IMR-90 (cell line): ENCODE measurements at regions not wholly inside any gene's neighbourhood (a gene's known extent, or its start where the extent isn't known, plus 50 kb on each side); places are given as distances from the start of the nearest gene placed in this dataset.

ENCODE experiments used
- ATAC-seq: fragments of 200-7000 bp; cut with Tn5 transposase; 2 replicates; pipeline ENCODE4 v1.9.1; 2020; ENCODE audit warnings: low read depth, mild to moderate bottlenecking, moderate library complexity
- BruUV-seq: library from RNA; stranded (reverse); fragments of 400-500 nt; replicated peaks from 2 replicates; lab custom pipeline; 2021; lab: Mats Ljungman, UMichigan
- CTCF ChIA-PET: fragments of 300-600 bp; formaldehyde crosslinking; extraction: SDS; loops from one replicate; lab custom pipeline; 2021; ENCODE audit warnings: antibody characterized with exemption; lab: Yijun Ruan, JAX
- POLR2A ChIA-PET: fragments of 300-600 bp; sonication (Branson Sonifier 250); formaldehyde crosslinking; loops from one replicate; lab custom pipeline; 2022; ENCODE audit warnings: antibody characterized with exemption; ENCODE audit not compliant: unreplicated experiment; lab: Charles Lee
- DNase-seq: peaks from one replicate; pipeline ENCODE4 v3.0.0; 2013
- H2AFZ ChIP-seq: replicated peaks from 2 replicates; pipeline ENCODE3; 2013; ENCODE audit warnings: low read length, mild to moderate bottlenecking; ENCODE audit not compliant: poor library complexity
- H2AK5ac ChIP-seq: 2 replicates; pipeline ENCODE4 v1.6.1; 2013; ENCODE audit warnings: low read depth, low read length, inconsistent platforms
- H2AK9ac ChIP-seq: replicated peaks from 2 replicates; pipeline ENCODE3; 2013; ENCODE audit warnings: mild to moderate bottlenecking, low read depth, low read length, moderate library complexity; ENCODE audit not compliant: poor library complexity
- H2BK120ac ChIP-seq: 2 replicates; pipeline ENCODE4 v1.6.1; 2013; ENCODE audit warnings: low read depth, low read length, inconsistent platforms
- H2BK15ac ChIP-seq: 3 replicates; pipeline ENCODE4 v1.6.1; 2013; ENCODE audit warnings: low read depth, low read length, inconsistent platforms
- H2BK20ac ChIP-seq: 2 replicates; pipeline ENCODE4 v1.6.1; 2013; ENCODE audit warnings: low read depth, mild to moderate bottlenecking, inconsistent platforms, low read length, moderate library complexity
- H2BK5ac ChIP-seq: 2 replicates; pipeline ENCODE4 v1.6.1; 2013; ENCODE audit warnings: mild to moderate bottlenecking, low read depth, low read length, inconsistent platforms; ENCODE audit not compliant: poor library complexity, severe bottlenecking
- H3K14ac ChIP-seq: replicated peaks from 2 replicates; pipeline ENCODE4 v1.6.1; 2013; ENCODE audit warnings: low read depth, low read length, inconsistent platforms
- H3K18ac ChIP-seq: 2 replicates; pipeline ENCODE4 v1.6.1; 2013; ENCODE audit warnings: low read depth, low read length, control low read depth
- H3K23ac ChIP-seq: 2 replicates; pipeline ENCODE4 v1.6.1; 2013; ENCODE audit warnings: low read depth, low read length, inconsistent platforms
- H3K27ac ChIP-seq: 2 replicates; pipeline ENCODE4 v1.5.1; 2013; ENCODE audit warnings: mild to moderate bottlenecking, control low read depth, low read length; ENCODE audit not compliant: insufficient read depth
- H3K27me3 ChIP-seq: 2 replicates; pipeline ENCODE4 v1.6.1; 2013; ENCODE audit warnings: low read length; ENCODE audit not compliant: control insufficient read depth, insufficient read depth
- H3K36me3 ChIP-seq: 2 replicates; pipeline ENCODE4 v1.6.1; 2013; ENCODE audit warnings: low read length, mixed read lengths; ENCODE audit not compliant: control insufficient read depth, insufficient read depth
- H3K4ac ChIP-seq: 2 replicates; pipeline ENCODE4 v1.6.1; 2013; ENCODE audit warnings: low read depth, low read length, inconsistent platforms
- H3K4me1 ChIP-seq: 2 replicates; pipeline ENCODE4 v1.6.1; 2013; ENCODE audit warnings: low read length, mixed read lengths; ENCODE audit not compliant: control insufficient read depth, insufficient read depth
- H3K4me2 ChIP-seq: 2 replicates; pipeline ENCODE4 v1.6.1; 2013; ENCODE audit warnings: low read depth, mild to moderate bottlenecking, control low read depth, low read length, moderate library complexity
- H3K4me3 ChIP-seq: 2 replicates; pipeline ENCODE4 v1.5.1; 2013; ENCODE audit warnings: low read depth, mild to moderate bottlenecking, control low read depth, low read length, moderate library complexity; ENCODE audit not compliant: insufficient read depth
- H3K56ac ChIP-seq: 2 replicates; pipeline ENCODE4 v1.6.1; 2013; ENCODE audit warnings: low read length, inconsistent platforms; ENCODE audit not compliant: insufficient read depth; ENCODE audit errors: extremely low read depth
- H3K79me1 ChIP-seq, 2 experiments: 2 replicates each; pipeline ENCODE4 v1.6.1; 2013; ENCODE audit warnings: low read length in 2 of 2, inconsistent platforms in 1 of 2, low read depth in 1 of 2
- H3K9ac ChIP-seq: 2 replicates; pipeline ENCODE4 v1.6.1; 2013; ENCODE audit warnings: low read depth, low read length, control low read depth
- H3K9me1 ChIP-seq: 2 replicates; pipeline ENCODE4 v1.6.1; 2013; ENCODE audit warnings: low read length, inconsistent platforms; ENCODE audit not compliant: insufficient read depth
- H3K9me3 ChIP-seq: 2 replicates; pipeline ENCODE4 v1.6.1; 2013; ENCODE audit warnings: low read length; ENCODE audit not compliant: control insufficient read depth, insufficient read depth
- H4K20me1 ChIP-seq: 2 replicates; pipeline ENCODE4 v1.6.1; 2013; ENCODE audit warnings: low read length, inconsistent platforms; ENCODE audit not compliant: insufficient read depth
- H4K5ac ChIP-seq: 2 replicates; pipeline ENCODE4 v1.6.1; 2013; ENCODE audit warnings: mild to moderate bottlenecking, low read depth, low read length, control low read depth
- H4K8ac ChIP-seq, 2 experiments: 2 replicates each; pipeline ENCODE4 v1.6.1; 2013; ENCODE audit warnings: low read depth in 2 of 2, low read length in 2 of 2, control low read depth in 1 of 2, inconsistent platforms in 1 of 2
- H4K91ac ChIP-seq: 2 replicates; pipeline ENCODE4 v1.6.1; 2013; ENCODE audit warnings: low read depth, low read length, inconsistent platforms; ENCODE audit not compliant: insufficient read depth
- BHLHE40 ChIP-seq: fragments of 150-350 bp; IDR thresholded peaks from 2 replicates; pipeline ENCODE4 v1.6.1; 2016; ENCODE audit warnings: mild to moderate bottlenecking, low read depth, low read length
- CEBPB ChIP-seq: IDR thresholded peaks from 2 replicates; pipeline ENCODE4 v1.6.1; 2012; ENCODE audit warnings: low read depth, low read length, improper control_type of control experiment
- CHD1 ChIP-seq: IDR thresholded peaks from 2 replicates; pipeline ENCODE4 v1.6.1; 2012; ENCODE audit warnings: low read depth, low read length, improper control_type of control experiment
- FOS ChIP-seq: fragments of 150-350 bp; IDR thresholded peaks from 2 replicates; pipeline ENCODE4 v1.6.1; 2016; ENCODE audit warnings: low read depth, low read length
- MAFK ChIP-seq: IDR thresholded peaks from 2 replicates; pipeline ENCODE4 v1.6.1; 2012; ENCODE audit warnings: low read depth, low read length, improper control_type of control experiment
- MAZ ChIP-seq: IDR thresholded peaks from 2 replicates; pipeline ENCODE4 v1.6.1; 2012; ENCODE audit warnings: low read depth, mild to moderate bottlenecking, low read length, improper control_type of control experiment, moderate library complexity, borderline replicate concordance
- MXI1 ChIP-seq: IDR thresholded peaks from 2 replicates; pipeline ENCODE4 v1.6.1; 2012; ENCODE audit warnings: low read depth, mild to moderate bottlenecking, low read length, moderate library complexity, borderline replicate concordance
- NFE2L2 ChIP-seq: fragments of 150-350 bp; IDR thresholded peaks from 2 replicates; pipeline ENCODE4 v1.6.1; 2016; ENCODE audit warnings: low read depth, mild to moderate bottlenecking, low read length
- POLR2A ChIP-seq: IDR thresholded peaks from 2 replicates; pipeline ENCODE4 v1.6.1; 2012; ENCODE audit warnings: mild to moderate bottlenecking, low read depth, low read length
- RAD21 ChIP-seq: IDR thresholded peaks from 2 replicates; pipeline ENCODE4 v1.6.1; 2012; ENCODE audit warnings: low read length, improper control_type of control experiment
- RCOR1 ChIP-seq: IDR thresholded peaks from 2 replicates; pipeline ENCODE4 v1.6.1; 2012; ENCODE audit warnings: mild to moderate bottlenecking, low read length, improper control_type of control experiment; ENCODE audit not compliant: insufficient replicate concordance
- RFX5 ChIP-seq: IDR thresholded peaks from 2 replicates; pipeline ENCODE4 v1.8.0; 2012; ENCODE audit warnings: low read depth, mild to moderate bottlenecking, low read length, moderate library complexity
- SMC3 ChIP-seq: fragments of 150-350 bp; IDR thresholded peaks from 2 replicates; pipeline ENCODE4 v1.6.1; 2016; ENCODE audit warnings: low read depth, mild to moderate bottlenecking, antibody characterized with exemption, low read length, moderate library complexity
- WGBS, 2 experiments: methylation state at CpG; one replicate each; pipeline versions ENCODE4 v1.1.5 to v1.1.7; 2013; ENCODE audit warnings: missing lambda C conversion rate in 2 of 2; ENCODE audit not compliant: insufficient read length in 1 of 2; ENCODE audit errors: extremely low coverage in 2 of 2; 5-methylcytosine and 5-hydroxymethylcytosine counted together
- dilution Hi-C: fragments of 300-500 bp; cut with HindIII; formaldehyde crosslinking; loops from one replicate; pipeline ENCODE4 v1.14.3; 2018; ENCODE audit warnings: low sequenced_read_pairs; ENCODE audit not compliant: unreplicated experiment
- in situ Hi-C: fragments of 300-500 bp; cut with MboI; formaldehyde crosslinking; loops from 3 replicates; pipeline ENCODE4 v1.14.3; 2019; ENCODE audit warnings: low sequenced_read_pairs, inconsistent platforms, mixed read lengths
- intact Hi-C: fragments of 100-400 bp; cut with micrococcal nuclease; formaldehyde crosslinking; loops from 2 replicates; pipeline ENCODE4 v1.10.0; 2022
- TF ChIP-seq, protein P1 (sequence below): fragments of 150-350 bp; IDR thresholded peaks from 2 replicates; pipeline ENCODE4 v1.6.1; 2016; ENCODE audit warnings: low read depth, mild to moderate bottlenecking, low read length, moderate library complexity, borderline replicate concordance
- TF ChIP-seq, protein P2 (sequence below): conservative IDR thresholded peaks from 2 replicates; pipeline ENCODE4 v1.5.1; 2012; ENCODE audit warnings: mild to moderate bottlenecking, low read depth, low read length, improper control_type of control experiment
- TF ChIP-seq, protein P3 (sequence below): fragments of 150-350 bp; IDR thresholded peaks from 2 replicates; pipeline ENCODE4 v1.6.1; 2017; ENCODE audit warnings: mild to moderate bottlenecking, antibody characterized with exemption, low read length, low read depth

GRCh38 chr18:43534511-43534910 lies 257.2 kb upstream of the SYT4 start:
- no peak overlapping the region for H2BK15ac ChIP-seq
- H2AFZ ChIP-seq: no peak overlapping the region
- no peak overlapping the region for H2BK120ac ChIP-seq
- DNase-seq: no peak
- BruUV-seq: no TSS peak
- H4K5ac ChIP-seq: no peak overlapping the region
- no peaks in the 10 kb centered on the region for H4K20me1 ChIP-seq
- TF ChIP-seq SMC3 (no peak), NFE2L2 (no peak), MAFK (no peak), BHLHE40 (no peak), RAD21 (no peak), MXI1 (no peak), RFX5 (no peak), POLR2A (no peak), CEBPB (no peak), FOS (no peak), CHD1 (no peak), MAZ (no peak), RCOR1 (no peak)
- TF ChIP-seq, protein P1, sequence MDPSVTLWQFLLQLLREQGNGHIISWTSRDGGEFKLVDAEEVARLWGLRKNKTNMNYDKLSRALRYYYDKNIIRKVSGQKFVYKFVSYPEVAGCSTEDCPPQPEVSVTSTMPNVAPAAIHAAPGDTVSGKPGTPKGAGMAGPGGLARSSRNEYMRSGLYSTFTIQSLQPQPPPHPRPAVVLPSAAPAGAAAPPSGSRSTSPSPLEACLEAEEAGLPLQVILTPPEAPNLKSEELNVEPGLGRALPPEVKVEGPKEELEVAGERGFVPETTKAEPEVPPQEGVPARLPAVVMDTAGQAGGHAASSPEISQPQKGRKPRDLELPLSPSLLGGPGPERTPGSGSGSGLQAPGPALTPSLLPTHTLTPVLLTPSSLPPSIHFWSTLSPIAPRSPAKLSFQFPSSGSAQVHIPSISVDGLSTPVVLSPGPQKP: no peak
- TF ChIP-seq, protein P2, sequence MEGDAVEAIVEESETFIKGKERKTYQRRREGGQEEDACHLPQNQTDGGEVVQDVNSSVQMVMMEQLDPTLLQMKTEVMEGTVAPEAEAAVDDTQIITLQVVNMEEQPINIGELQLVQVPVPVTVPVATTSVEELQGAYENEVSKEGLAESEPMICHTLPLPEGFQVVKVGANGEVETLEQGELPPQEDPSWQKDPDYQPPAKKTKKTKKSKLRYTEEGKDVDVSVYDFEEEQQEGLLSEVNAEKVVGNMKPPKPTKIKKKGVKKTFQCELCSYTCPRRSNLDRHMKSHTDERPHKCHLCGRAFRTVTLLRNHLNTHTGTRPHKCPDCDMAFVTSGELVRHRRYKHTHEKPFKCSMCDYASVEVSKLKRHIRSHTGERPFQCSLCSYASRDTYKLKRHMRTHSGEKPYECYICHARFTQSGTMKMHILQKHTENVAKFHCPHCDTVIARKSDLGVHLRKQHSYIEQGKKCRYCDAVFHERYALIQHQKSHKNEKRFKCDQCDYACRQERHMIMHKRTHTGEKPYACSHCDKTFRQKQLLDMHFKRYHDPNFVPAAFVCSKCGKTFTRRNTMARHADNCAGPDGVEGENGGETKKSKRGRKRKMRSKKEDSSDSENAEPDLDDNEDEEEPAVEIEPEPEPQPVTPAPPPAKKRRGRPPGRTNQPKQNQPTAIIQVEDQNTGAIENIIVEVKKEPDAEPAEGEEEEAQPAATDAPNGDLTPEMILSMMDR: no peak
- TF ChIP-seq, protein P3, sequence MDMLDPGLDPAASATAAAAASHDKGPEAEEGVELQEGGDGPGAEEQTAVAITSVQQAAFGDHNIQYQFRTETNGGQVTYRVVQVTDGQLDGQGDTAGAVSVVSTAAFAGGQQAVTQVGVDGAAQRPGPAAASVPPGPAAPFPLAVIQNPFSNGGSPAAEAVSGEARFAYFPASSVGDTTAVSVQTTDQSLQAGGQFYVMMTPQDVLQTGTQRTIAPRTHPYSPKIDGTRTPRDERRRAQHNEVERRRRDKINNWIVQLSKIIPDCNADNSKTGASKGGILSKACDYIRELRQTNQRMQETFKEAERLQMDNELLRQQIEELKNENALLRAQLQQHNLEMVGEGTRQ: no peak
- no peaks in the 10 kb centered on the region for H3K9me3 ChIP-seq
- no peaks in the 10 kb centered on the region for H3K9me1 ChIP-seq
- POLR2A ChIA-PET: no interaction called here
- no peak overlapping the region for H3K14ac ChIP-seq
- no peaks in the 10 kb centered on the region for H3K36me3 ChIP-seq
- in situ Hi-C loops: no loop called here
- no peak overlapping the region for H2AK5ac ChIP-seq
- ATAC-seq: no peak
- H3K4me2 ChIP-seq: no peak overlapping the region
- H3K56ac ChIP-seq: no peak overlapping the region
- CTCF ChIA-PET: no interaction called here
- no peak overlapping the region for H3K9ac ChIP-seq
- H2AK9ac ChIP-seq: no peak overlapping the region
- dilution Hi-C loops: no loop called here
- H3K23ac ChIP-seq: no peak overlapping the region
- H3K4me1 ChIP-seq: no peaks in the 10 kb centered on the region
- no peak overlapping the region for H2BK20ac ChIP-seq
- H3K4me3 ChIP-seq: no peak overlapping the region
- H3K27me3 ChIP-seq: no peaks in the 10 kb centered on the region
- no peak overlapping the region for H3K27ac ChIP-seq
- WGBS, 2 experiments: no CpG with 5 or more reads among the region's 2 CpGs
- no peak overlapping the region for H4K91ac ChIP-seq
- no peaks in the 10 kb centered on the region for H3K79me1 ChIP-seq
- H4K8ac ChIP-seq: no peak overlapping the region
- intact Hi-C loops: no loop called here
- H3K18ac ChIP-seq: no peak overlapping the region
- no peak overlapping the region for H2BK5ac ChIP-seq
- no peak overlapping the region for H3K4ac ChIP-seq
